ENCODE measurements at regions not wholly inside any gene's neighbourhood (a gene's known extent, or its start where the extent isn't known, plus 50 kb on each side); places are given as distances from the start of the nearest gene placed in this dataset.
"Not testable (repeated sequence)": the region's sequence is repeated elsewhere in the genome, so short reads cannot be mapped to it uniquely, and the experiment has no call there.

DNA sequence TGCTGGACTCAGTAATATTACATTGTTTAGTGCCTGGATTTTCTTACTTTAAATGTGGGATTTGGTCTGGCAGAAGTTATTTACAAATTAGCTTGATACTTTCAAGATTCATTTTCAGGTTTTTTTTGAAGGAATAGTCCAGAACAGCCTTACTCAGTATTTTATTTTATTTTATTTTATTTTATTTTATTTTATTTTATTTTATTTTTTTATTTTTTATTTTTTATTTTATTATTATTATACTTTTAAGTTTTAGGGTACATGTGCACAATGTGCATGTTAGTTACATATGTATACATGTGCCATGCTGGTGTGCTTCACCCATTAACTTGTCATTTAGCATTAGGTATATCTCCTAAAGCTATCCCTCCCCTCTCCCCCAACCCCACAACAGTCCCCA is 380.5 kb upstream of the FTMT start:
- not testable (repeated sequence) for TF ChIP-seq POLR2AphosphoS5 (IDR thresholded peaks at IDR 0.05)
- TF ChIP-seq, protein P1, sequence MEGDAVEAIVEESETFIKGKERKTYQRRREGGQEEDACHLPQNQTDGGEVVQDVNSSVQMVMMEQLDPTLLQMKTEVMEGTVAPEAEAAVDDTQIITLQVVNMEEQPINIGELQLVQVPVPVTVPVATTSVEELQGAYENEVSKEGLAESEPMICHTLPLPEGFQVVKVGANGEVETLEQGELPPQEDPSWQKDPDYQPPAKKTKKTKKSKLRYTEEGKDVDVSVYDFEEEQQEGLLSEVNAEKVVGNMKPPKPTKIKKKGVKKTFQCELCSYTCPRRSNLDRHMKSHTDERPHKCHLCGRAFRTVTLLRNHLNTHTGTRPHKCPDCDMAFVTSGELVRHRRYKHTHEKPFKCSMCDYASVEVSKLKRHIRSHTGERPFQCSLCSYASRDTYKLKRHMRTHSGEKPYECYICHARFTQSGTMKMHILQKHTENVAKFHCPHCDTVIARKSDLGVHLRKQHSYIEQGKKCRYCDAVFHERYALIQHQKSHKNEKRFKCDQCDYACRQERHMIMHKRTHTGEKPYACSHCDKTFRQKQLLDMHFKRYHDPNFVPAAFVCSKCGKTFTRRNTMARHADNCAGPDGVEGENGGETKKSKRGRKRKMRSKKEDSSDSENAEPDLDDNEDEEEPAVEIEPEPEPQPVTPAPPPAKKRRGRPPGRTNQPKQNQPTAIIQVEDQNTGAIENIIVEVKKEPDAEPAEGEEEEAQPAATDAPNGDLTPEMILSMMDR (IDR thresholded peaks at IDR 0.05): not testable (repeated sequence)
